NCI-H774 (cell line): ENCODE measurements at regions not wholly inside any gene's neighbourhood (a gene's known extent, or its start where the extent isn't known, plus 50 kb on each side); places are given as distances from the start of the nearest gene placed in this dataset.
"Not testable (repeated sequence)": the region's sequence is repeated elsewhere in the genome, so short reads cannot be mapped to it uniquely, and the experiment has no call there.

Source experiments
- DNase-seq: peaks from one replicate; lab custom pipeline; 2025; lab: John Stamatoyannopoulos, UW

GRCh38 chr15:85196697-85197096, 183.7 kb upstream of the AKAP13 start:
- not testable (repeated sequence) for DNase-seq

GRCh38 chr15:85197582-85197981, 182.8 kb upstream of the AKAP13 start:
- not testable (repeated sequence) for DNase-seq

- DNase-seq = not testable (repeated sequence)
Measured at GRCh38 chr15:85198432-85198831, 182.0 kb upstream of the AKAP13 start.

GRCh38 chr15:85200215-85200614, 180.2 kb upstream of the AKAP13 start:
- not testable (repeated sequence) for DNase-seq

GRCh38 chr15:85201118-85201793, 179.1 kb upstream of the AKAP13 start:
- DNase-seq = not testable (repeated sequence)

- DNase-seq = not testable (repeated sequence)
Measured at GRCh38 chr15:85204481-85204880, 175.9 kb upstream of the AKAP13 start.

DNA sequence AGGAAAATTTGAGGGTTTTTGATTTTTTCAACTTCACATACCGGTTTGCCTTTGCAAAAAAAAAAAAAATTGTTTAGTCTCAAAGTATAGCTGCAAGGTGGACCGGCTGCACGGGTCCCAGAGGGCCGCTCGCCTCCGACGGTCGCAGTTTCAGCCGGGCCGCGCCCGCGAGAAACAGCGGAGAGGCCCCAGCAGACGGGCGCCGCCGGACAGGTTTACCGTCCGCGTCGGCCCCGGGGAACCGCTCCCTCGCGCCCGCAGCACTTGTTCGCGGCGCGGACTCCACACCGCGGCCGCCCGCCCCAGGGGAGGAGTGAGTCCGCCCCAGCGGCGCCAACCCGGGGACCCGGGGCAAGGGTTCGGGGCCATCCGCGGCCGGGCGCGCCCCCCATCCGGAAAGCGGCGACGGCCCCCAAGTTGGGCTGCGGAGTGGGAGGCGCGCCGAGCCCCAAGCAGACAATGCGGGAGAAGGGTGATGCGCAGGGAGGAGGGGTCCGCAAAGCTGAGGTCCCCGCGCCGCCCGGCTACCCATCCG, 146.5 kb upstream of the AKAP13 start:
- not testable (repeated sequence) for DNase-seq

- not testable (repeated sequence) for DNase-seq
Measured at GRCh38 chr15:85234450-85235196, 145.8 kb upstream of the AKAP13 start.

GRCh38 chr15:85244056-85244455, 136.3 kb upstream of the AKAP13 start:
- DNase-seq = not testable (repeated sequence)

GRCh38 chr15:85250938-85251542, 129.4 kb upstream of the AKAP13 start:
- not testable (repeated sequence) for DNase-seq

- DNase-seq = not testable (repeated sequence)
Measured at GRCh38 chr15:85253196-85253915, 127.0 kb upstream of the AKAP13 start.

DNA sequence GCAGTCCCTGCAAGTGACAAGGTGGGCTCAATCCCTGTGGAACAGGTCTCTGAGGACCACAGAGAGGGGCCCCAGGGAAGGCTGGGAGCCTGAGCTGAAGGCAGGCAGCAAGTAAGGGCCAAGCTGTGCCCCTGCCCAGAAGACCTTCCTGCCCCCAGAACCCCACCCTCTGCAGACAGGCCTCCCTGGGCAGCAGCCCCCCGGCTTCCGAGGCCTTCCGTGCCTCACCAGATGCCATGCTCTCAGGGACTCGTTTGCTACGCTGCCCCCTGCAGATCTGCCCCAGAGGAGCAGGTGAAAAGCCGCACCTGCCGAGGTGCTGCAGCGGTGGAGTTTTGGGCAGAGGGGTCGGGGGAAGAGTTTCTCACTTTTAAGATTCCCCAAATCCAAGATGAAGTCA, 125.4 kb upstream of the AKAP13 start:
- DNase-seq = not testable (repeated sequence)

DNA sequence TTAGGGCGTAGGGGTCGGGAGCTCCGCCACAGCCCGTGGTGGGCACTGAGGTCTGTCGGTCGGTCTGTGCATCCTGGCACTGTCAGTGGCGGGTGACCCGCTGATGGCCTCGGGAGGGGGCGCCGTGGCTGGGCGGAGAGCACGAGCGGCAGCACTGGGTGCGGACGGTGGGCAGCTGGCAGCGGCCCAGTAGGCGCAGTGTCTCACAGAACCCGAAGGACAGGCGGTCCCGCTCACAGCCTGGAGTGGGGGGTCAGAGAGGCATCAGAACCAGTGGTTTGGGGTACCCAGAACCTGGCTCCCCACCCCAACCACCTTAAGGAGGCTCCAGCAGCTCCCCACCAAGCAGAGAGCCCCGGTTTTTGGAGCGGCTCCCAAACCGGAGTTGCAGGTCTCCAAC, 124.9 kb upstream of the AKAP13 start:
- not testable (repeated sequence) for DNase-seq

DNA sequence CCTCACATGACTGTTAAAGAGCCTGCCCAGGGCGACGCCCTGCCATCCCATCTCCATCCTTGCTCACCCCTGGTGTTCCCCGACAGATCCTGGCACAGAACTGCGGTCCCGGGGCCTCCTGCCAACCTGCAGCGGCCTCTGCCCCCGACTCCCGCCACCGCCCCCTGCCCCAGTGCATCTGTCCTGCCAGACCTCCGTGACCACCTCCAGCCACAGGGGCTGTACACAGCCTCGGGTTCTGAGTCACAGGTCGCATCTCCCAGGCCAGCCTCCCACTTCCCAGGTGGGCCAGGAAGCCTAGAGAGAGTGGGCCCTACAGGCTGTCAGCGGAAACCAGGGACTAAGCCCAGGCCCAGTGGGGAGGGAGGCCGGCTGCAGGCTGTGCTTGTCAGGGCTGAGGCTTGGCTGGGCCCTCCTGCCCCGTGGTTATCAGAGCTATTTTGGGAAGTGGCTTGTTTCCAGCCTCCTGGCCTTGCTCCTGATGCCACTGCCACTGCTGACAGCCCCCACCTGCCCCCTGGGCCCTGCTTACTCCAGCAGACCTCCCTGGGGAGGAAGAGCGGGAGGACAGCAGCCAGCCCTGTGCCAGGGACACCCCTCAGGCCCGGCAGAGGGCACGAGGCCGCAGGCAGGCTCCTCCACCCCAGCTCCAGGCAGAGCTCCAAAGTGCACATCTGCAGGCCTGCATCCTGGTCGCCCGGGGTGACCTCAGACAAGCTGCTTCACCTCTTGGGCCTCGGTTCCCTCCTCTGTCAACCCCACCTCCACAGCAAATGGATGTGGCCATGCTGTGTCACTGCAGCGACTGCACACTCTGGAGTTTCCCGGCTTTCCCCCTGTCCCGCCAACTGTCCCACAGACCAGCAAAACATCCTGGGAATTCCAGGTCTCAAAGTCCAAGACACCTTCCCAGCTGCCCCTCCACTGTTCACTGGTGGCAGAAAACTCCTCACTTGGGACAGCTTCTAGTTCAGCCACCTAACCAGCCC, 124.1 kb upstream of the AKAP13 start:
- DNase-seq = not testable (repeated sequence)

DNA sequence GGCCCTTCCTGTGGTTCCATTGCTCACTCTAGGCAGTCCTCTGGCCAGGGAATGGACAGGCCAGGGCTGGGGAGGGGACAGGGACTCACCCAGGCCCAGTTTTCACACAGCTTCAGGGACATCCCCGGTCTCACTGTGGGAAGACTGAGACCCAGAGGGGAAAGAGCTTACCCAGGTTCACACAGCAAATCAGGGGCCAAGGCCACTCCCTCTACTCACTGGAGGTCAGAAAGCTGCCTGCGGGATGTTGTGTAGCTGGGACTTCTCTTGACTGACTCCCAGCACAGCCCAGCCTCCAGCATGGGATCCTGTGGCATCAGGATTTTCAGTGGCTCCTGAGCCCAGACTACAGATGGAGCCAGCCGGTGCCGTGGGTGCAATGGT, 122.3 kb upstream of the AKAP13 start:
- DNase-seq = not testable (repeated sequence)

DNA sequence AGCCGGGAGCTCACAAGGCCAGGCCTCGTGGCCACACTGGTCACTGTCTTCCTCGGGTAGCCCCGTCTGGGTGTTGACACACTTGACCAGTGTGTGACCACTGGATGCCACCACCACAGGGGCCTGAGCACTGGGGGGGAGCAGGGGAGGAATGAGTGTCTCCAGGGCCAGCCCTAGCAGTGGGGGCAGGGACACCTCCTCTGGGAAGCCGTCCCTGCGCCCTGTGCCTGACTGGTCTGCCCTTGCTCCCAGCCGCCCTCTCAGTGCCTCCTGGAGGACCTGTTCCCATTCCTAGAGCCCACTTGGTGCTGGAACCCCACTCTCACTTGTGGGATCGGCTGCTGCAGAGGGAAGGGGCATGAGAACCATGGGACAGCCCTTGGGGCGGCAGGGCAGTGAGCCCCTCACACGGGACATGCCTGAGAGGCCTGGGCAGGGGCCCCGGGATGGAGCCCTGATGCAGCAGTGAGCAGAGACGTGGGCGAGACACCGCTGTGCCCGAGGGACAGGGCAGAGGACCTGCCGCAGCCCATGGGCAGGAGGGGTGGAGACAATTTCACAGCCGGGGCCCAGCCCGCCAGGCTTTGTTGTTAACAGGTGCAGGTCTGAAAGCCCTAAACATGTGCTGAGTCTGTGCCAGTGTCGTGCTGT, 121.7 kb upstream of the AKAP13 start:
- not testable (repeated sequence) for DNase-seq

DNA sequence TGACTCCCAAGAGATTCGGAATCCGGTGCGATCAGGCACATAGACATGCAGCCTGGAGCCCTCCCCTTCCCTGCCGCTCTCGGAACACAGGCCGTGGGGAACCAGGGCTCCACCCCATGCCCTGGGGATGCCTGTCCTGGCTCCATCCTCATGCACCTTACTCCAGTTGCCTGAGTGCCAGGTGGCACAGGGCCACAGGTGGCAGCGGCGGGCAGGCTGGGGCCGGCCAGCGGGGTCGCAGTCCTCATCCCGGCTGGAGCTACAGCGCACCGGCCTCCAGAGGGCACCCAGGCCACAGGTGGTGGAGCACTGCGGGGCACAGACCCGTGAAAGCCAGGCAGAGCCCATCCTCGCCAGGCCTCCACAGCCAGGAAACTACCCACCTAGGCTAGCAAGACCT, 119.9 kb upstream of the AKAP13 start:
- not testable (repeated sequence) for DNase-seq

DNA sequence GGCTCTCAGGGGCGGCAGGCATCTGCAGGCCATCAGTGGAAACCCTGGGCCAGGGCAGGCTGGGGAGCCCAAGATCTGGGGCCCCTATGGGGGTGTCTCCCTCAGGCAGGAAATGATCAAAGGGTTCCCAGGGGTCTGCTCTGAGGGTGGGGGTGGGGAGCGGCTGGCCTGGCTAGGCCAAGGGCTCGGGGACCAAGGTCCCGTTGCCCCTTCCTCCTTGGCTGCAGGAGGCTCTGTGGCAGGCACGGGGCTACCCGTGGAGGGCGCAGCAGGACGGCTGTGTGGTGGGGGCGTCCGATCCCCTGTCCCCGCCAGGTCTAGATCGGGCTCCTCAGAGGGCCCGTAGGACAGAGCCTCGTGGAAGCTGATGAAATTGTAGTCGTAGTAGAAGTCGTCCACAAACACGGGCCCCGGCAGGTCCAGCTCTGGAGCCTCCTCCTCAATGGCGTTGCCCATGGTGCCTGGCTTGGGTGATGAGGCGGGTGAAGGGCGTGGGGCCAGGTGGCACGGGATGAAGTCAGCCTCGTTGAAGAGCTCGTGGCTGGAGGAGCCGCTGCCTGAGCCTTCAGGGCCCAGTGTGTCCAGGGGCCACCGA, 117.8 kb upstream of the AKAP13 start:
- DNase-seq = not testable (repeated sequence)

DNA sequence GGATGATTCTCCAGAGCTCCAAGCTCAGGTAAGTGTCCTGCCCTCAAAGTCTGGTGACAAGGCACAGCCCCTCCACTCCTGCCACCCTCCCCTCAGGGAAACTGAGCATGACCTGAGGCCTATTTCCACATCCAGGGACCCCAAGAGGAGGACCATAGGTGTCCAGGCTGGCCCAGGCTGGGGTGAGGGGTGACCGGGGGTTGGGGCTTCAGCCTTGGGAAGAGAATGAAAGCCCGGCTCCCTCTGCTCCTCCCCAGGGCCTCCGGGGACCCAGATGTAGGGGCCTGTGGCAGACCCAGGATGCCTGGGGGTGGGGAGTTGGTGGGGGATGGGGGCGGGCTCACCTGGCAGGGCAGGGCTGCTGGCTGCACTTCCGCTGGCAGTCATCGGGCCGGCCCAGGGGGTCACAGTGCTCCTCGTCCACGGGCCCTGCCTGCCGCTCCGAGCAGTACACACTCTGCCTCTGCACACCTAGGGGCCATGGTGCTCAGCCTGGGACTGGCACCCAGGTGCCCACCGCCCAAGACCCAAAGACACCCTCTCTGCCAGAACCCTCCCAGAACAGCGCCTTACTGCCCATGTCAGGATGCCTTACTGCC, 116.5 kb upstream of the AKAP13 start:
- not testable (repeated sequence) for DNase-seq
